ENCODE measurements at regions not wholly inside any gene's neighbourhood (a gene's known extent, or its start where the extent isn't known, plus 50 kb on each side); places are given as distances from the start of the nearest gene placed in this dataset.
A peak's percentile ranks its signal among the peaks of the same experiment; 100 is the strongest.

DNA sequence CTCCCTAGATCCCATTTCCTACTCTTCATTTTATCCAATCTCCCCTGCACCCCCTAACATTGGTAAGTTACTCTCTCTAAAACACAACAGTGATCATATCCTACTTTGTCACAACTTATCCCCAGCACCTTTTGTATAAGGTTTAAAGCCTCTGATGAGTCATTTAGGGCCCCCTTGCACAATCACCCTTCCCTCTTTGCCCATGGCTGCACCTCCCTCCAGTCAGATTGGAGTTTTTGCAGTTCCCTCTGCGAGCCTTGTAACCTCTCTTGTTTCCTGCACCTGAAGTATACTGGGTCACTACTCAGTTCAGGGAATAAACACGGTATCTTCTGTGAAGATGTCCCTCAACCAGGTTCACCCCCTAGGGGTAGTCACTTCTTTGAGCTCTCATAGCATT, 55.9 kb upstream of the ADRB1 start:
- Mint-ChIP-seq H3K9me3 (peaks cover 7% of the 10 kb centered on the region), H3K27me3 (peaks cover 64% of the 10 kb centered on the region), H3K36me3 (ENCODE audit: low read depth) (peaks cover 6% of the 10 kb centered on the region), H3K4me1 (peaks cover 15% of the 10 kb centered on the region), H3K27ac (no peak overlapping the region), H3K4me3 (no peak overlapping the region)
- DNase-seq = no peak
- POLR2A ChIA-PET = no interaction called here
- CTCF ChIA-PET = no interaction called here

DNA sequence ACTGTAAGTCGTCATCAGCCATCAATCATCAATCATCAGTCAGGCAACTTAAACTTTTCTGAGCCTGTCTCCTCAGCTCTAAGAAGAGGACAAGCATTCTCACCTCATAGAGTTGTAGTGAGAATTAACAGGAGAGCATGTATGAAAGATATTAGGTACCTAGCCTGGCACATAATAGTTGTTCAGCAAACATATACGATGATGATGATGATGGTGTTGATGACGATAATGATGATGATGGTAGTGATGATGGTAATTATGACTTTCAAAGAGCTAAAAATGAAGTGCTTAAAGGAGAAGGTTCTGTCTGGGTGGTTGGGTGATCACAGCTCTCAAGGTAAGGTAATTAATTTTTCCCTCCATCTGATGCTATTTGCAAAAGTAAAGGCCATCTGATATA, 55.1 kb upstream of the ADRB1 start:
- H3K4me1 Mint-ChIP-seq = peaks cover 11% of the 10 kb centered on the region
- peaks cover 66% of the 10 kb centered on the region for H3K27me3 Mint-ChIP-seq
- no peak for DNase-seq
- H3K27ac Mint-ChIP-seq = no peak overlapping the region
- CTCF ChIA-PET = no interaction called here
- POLR2A ChIA-PET = no interaction called here
- peaks cover 7% of the 10 kb centered on the region for H3K9me3 Mint-ChIP-seq
- peaks cover 6% of the 10 kb centered on the region for H3K36me3 Mint-ChIP-seq (ENCODE audit: low read depth)
- H3K4me3 Mint-ChIP-seq = no peak overlapping the region

DNA sequence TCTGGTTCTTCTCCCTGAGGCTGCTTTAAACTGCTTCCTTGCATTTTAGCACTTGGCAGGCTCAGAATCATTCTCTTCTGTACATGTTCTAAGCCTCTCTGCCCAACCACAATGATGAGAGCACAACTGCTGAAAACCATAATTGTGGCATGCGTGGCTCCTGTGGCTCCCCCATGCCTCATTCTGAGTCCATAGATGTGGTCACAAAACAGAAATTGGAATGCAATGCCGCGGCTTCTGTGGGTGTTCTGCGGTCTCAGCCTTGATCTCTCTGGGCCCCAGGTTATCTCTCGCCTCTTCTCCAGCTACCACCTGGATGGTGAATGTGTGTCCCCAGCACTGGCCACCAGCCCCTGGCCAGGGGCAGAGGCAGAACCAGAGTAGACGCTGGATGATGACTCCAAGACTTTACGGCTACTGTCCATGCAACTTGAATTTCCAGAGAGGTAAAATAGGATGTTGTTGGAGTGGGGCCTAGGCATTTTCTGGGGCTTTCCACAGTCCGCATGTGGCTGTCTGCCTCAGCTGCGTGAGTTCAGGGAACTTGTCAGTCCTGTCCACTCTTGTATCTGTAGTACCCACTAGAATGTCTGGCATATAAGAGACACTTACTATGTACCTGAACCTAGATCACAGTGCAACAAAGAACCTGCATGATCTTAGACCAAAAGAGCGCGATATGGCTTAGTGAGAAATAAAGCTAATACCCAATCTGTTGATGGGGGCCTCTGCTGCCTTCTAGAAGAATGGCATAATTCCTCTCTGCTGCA, 52.4 kb upstream of the ADRB1 start:
- Mint-ChIP-seq H3K27ac (no peak overlapping the region), H3K36me3 (ENCODE audit: low read depth) (peaks cover 6% of the 10 kb centered on the region), H3K4me1 (peaks cover 6% of the 10 kb centered on the region), H3K27me3 (peaks cover 76% of the 10 kb centered on the region), H3K4me3 (no peak overlapping the region), H3K9me3 (peaks cover 7% of the 10 kb centered on the region)
- CTCF ChIA-PET = no interaction called here
- POLR2A ChIA-PET = no interaction called here
- peak; percentile 11 for DNase-seq

DNA sequence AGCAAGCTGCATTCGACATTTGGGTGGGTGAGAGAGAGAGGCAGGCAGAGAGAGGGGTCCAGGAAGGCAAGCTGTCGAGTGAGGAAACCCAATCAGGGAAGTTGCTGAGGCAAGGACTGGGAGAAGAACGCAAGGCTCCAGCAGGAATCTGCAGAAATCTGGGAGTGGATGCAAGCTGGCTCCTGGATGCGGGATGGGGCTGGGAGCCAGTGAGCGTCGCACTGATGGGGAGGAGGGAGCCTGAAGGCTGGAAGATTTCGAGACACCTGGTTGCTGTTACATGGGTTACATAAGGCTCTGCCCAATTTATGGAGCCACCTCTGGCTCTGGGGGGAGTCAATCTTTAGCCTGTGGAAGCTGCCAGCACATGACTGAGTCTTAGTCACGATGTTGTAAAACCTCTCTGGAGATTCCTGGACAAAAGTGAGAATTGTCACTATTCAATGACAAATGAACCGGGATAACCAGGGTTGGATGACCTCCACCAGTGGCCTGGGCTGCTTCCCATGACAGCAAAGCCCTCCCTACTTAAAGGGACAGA, 51.1 kb upstream of the ADRB1 start:
- ChIA-PET CTCF (interaction anchor here (0.7 to 1.0 kb wide), 2 partner anchors 126 to 1011 kb away, joined by 3 to 5 read pairs; no protein-coding TSS in a partner anchor), POLR2A (no interaction called here)
- Mint-ChIP-seq H3K9me3 (no peaks in the 10 kb centered on the region), H3K4me1 (peaks cover 6% of the 10 kb centered on the region), H3K4me3 (no peak overlapping the region), H3K36me3 (ENCODE audit: low read depth) (peaks cover 6% of the 10 kb centered on the region), H3K27me3 (peaks cover 74% of the 10 kb centered on the region), H3K27ac (no peak overlapping the region)
- DNase-seq = no peak

DNA sequence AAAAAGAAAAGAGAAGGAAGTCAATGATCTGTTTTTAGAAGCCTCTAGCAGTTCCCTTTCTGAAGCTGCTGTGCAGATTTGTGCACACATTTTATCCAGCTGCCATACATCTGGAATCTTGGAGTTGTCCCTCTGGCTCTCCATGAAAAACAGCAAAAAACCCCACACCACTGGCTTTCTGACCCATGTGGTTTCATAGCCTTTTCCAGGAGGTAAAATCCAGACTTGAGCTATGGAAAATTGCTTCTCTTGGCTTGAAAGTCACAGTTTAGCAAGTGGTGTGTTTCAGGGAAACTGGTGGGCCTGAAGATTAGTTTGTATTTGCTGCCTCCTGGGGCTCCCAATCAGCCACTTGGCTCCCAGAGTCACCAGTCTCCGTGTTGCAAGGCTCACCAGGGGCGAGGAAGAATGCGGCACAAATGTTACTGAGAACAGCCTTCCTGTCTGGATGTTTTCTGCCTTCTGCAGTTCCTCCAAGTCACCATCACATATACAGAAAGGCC, 50.1 kb upstream of the ADRB1 start:
- POLR2A ChIA-PET = no interaction called here
- Mint-ChIP-seq H3K36me3 (ENCODE audit: low read depth) (no peaks in the 10 kb centered on the region), H3K9me3 (no peaks in the 10 kb centered on the region), H3K27me3 (peaks cover 68% of the 10 kb centered on the region), H3K4me1 (peaks cover 6% of the 10 kb centered on the region), H3K27ac (no peak overlapping the region), H3K4me3 (no peak overlapping the region)
- CTCF ChIA-PET = interaction anchor here (1.4 kb wide), 1 partner anchor 11 kb away, joined by 4 read pairs; no protein-coding TSS in a partner anchor
- DNase-seq = no peak
